ENCODE measurements at regions not wholly inside any gene's neighbourhood (a gene's known extent, or its start where the extent isn't known, plus 50 kb on each side); places are given as distances from the start of the nearest gene placed in this dataset.

DNA sequence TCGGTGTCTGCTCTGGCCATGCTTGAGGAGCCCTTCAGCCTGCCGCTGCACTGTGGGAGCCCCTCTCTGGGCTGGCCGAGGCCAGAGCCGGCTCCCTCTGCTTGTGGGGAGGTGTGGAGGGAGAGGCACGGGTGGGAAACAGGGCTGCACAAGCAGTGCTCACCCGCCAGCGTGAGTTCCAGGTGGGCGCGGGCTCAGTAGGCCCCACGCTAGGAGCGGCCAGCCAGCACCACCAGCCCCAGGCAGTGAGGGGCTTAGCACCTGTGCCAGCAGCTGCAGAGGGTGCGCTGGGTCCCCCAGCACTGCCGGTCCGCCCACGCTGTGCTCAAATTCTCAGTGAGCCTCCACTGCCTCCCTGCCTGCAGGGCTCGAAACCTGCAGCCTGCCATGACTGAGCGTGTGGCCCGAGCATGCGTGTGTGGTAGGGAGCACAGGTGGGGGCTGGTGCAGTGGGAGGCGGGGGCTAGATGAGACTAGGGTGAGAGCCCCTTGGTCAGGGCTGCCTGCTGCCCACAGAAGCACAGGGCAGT, 223.0 kb downstream of the ZNF248 start:
- DNase-seq (ENCODE audit: low read depth): no peak
- TF ChIP-seq, protein P1, sequence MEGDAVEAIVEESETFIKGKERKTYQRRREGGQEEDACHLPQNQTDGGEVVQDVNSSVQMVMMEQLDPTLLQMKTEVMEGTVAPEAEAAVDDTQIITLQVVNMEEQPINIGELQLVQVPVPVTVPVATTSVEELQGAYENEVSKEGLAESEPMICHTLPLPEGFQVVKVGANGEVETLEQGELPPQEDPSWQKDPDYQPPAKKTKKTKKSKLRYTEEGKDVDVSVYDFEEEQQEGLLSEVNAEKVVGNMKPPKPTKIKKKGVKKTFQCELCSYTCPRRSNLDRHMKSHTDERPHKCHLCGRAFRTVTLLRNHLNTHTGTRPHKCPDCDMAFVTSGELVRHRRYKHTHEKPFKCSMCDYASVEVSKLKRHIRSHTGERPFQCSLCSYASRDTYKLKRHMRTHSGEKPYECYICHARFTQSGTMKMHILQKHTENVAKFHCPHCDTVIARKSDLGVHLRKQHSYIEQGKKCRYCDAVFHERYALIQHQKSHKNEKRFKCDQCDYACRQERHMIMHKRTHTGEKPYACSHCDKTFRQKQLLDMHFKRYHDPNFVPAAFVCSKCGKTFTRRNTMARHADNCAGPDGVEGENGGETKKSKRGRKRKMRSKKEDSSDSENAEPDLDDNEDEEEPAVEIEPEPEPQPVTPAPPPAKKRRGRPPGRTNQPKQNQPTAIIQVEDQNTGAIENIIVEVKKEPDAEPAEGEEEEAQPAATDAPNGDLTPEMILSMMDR (conservative IDR thresholded peaks at IDR 0.05; ENCODE audit: low read length): no peak
- no peak overlapping the region for H3K4me3 ChIP-seq (ENCODE audit: low read length)

DNA sequence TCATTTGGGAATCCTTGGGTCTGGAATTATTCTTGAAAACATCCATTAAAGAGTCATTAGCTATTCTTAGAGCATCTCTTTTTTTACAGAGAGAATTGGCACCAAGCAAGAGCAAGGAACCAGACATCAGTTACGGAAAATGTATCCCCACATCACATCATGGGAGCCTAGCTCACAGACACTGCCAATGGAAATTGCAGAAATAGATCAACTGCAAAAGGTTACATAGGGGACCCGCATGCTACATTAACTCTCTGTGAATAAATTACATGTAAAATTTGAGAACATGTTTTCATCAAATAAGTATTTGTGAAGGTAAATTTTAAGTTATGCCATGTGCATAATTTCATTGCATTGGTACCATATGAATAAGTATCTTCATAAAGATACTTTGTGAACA, 224.8 kb downstream of the ZNF248 start:
- TF ChIP-seq, protein P1 (conservative IDR thresholded peaks at IDR 0.05; ENCODE audit: low read length): no peak
- no peak overlapping the region for H3K4me3 ChIP-seq (ENCODE audit: low read length)
- no peak for DNase-seq (ENCODE audit: low read depth)

DNA sequence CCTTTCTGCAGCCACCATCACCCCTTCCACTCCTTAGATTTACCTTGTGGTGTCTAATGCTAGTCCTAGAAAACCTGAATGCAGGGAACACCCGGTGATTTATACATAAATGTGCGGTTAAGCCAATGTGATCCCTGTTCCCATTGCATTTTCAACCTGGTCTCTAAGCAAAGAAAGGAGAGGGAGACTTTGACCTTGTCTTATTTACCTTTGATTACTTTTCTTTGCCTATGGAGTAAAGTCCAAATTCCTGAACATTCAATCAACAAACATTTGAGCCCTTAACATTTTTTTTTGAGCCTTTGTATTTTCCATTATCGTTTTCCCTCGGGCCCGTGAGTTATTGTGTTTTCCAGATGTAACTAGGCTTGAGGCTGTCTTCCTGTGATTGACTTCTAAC, 233.9 kb downstream of the ZNF248 start:
- TF ChIP-seq, protein P1 (conservative IDR thresholded peaks at IDR 0.05; ENCODE audit: low read length): no peak
- H3K4me3 ChIP-seq (ENCODE audit: low read length): no peak overlapping the region
- DNase-seq (ENCODE audit: low read depth): no peak

DNA sequence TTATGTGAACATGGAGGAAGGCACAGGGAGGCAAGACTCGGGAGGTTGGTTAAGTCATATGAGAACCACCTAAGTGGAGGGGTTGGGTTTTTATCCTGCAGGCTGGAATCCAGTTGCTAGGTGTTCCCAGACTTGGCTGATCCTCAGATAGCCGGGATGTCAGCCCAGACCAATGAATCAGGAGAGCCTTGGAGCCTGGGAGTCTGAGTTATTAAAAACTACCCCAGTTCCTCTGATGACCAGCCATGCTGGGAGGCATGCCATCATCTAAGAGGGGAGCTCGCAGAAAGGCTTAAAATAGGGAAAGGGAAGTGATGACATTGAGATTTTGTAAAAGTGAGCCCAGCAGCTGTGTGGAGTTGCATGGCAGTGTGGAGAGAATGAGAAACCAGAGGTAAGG, 238.1 kb downstream of the ZNF248 start:
- H3K4me3 ChIP-seq (ENCODE audit: low read length): no peak overlapping the region
- DNase-seq (ENCODE audit: low read depth): no peak
- TF ChIP-seq, protein P1 (conservative IDR thresholded peaks at IDR 0.05; ENCODE audit: low read length): no peak

DNA sequence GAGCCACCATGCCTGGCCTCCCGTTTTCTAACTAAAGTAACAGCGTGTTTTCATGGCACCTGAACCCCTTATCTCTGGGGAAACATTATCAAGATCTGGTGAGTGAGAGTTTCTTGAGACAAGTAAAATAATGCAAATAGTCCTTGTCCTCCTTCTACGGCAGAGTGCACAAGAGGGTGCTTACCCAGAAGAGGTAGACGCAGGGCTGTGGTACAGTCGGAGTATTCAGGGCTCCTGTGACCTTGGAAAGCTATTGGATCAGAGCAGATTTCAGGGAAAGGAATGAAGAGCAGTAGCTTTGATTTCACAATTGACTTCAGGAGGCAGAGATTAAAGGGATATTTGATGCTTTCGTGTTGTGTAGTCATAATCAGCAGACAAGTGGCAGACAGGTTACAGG, 269.1 kb downstream of the ZNF248 start:
- no peak for DNase-seq (ENCODE audit: low read depth)
- no peak overlapping the region for H3K4me3 ChIP-seq (ENCODE audit: low read length)
- TF ChIP-seq, protein P1 (conservative IDR thresholded peaks at IDR 0.05; ENCODE audit: low read length): no peak

DNA sequence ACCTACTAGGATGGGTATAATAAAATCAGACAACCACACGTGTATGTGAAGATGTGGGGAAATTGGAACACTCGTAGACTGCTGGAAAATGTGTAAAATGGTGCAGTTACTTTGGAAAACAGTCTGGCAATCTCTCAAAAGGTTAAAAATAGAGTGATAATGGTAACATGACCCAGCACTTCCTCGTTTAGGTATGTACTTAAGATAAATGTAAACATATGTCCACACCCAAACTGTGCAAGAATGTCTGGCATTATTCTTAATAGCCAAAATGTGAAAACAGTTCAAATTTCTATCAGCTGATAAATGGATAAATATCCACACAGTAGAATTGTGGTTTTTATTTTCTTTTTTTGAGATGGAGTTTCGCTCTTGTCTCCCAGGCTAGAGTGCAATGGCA, 272.8 kb downstream of the ZNF248 start:
- no peak for DNase-seq (ENCODE audit: low read depth)
- H3K4me3 ChIP-seq (ENCODE audit: low read length): no peak overlapping the region
- TF ChIP-seq, protein P1 (conservative IDR thresholded peaks at IDR 0.05; ENCODE audit: low read length): no peak

DNA sequence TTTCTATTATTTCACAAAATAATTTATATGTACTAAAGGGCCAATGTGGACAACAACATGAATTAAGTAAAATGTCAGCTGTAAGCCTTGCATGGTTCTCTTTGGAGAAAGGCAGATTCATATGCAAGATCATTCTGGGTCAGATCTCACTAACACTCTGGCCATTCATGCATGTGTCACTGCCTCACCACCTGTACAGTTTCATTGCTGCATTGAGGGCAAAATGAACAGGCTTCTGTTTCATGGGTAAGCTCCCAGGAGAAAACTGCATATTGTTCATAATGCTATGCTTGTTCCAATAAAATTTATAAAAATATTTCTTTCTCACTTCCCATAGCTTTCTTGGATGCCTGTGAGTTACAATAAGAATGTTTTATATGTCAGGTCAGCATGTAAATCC, 275.2 kb downstream of the ZNF248 start:
- DNase-seq (ENCODE audit: low read depth): no peak
- TF ChIP-seq, protein P1 (conservative IDR thresholded peaks at IDR 0.05; ENCODE audit: low read length): no peak
- no peak overlapping the region for H3K4me3 ChIP-seq (ENCODE audit: low read length)

Data from AG10803 (cell line).